Parathyroid adenoma (tissue), 2 donors: ENCODE measurements at regions not wholly inside any gene's neighbourhood (a gene's known extent, or its start where the extent isn't known, plus 50 kb on each side); places are given as distances from the start of the nearest gene placed in this dataset.

Source experiments
- H2AFZ ChIP-seq: fragments of 300-600 bp; sonication (generic); one replicate; pipeline ENCODE4 v1.7.0; 2017; ENCODE audit warnings: antibody characterized with exemption, mild to moderate bottlenecking
- H3K27ac ChIP-seq: fragments of 300-600 bp; sonication (generic); one replicate; pipeline ENCODE4 v1.7.0; 2017
- H3K27me3 ChIP-seq: fragments of 300-600 bp; sonication (generic); one replicate; pipeline ENCODE4 v1.7.0; 2017; ENCODE audit warnings: low read length; ENCODE audit not compliant: control insufficient read depth, insufficient read depth
- H3K36me3 ChIP-seq: fragments of 300-600 bp; sonication (generic); one replicate; pipeline ENCODE4 v1.7.0; 2017; ENCODE audit warnings: low read length; ENCODE audit not compliant: control insufficient read depth, insufficient read depth
- H3K4me1 ChIP-seq: fragments of 300-600 bp; sonication (generic); one replicate; pipeline ENCODE4 v1.7.0; 2017; ENCODE audit warnings: control low read depth
- H3K4me2 ChIP-seq: fragments of 300-600 bp; sonication (generic); one replicate; pipeline ENCODE4 v1.7.0; 2017; ENCODE audit warnings: low read length
- H3K4me3 ChIP-seq: fragments of 300-600 bp; sonication (generic); one replicate; pipeline ENCODE4 v1.7.0; 2017; ENCODE audit warnings: low read depth, low read length
- H3K79me2 ChIP-seq: fragments of 300-600 bp; sonication (generic); one replicate; pipeline ENCODE4 v1.7.0; 2017; ENCODE audit warnings: control low read depth
- H3K9ac ChIP-seq: fragments of 300-600 bp; sonication (generic); one replicate; pipeline ENCODE4 v1.7.0; 2017; ENCODE audit warnings: mild to moderate bottlenecking
- H3K9me3 ChIP-seq: fragments of 300-600 bp; sonication (generic); one replicate; pipeline ENCODE4 v1.7.0; 2017; ENCODE audit warnings: low read length; ENCODE audit not compliant: control insufficient read depth
- CTCF ChIP-seq: fragments of 300-600 bp; sonication (generic); IDR thresholded peaks from one replicate; pipeline ENCODE4 v1.7.0; 2017; ENCODE audit warnings: antibody characterized with exemption, mild to moderate bottlenecking
- donor health status: primary hyperparathyroidism.

- Histone ChIP-seq H3K9ac (no peak overlapping the region), H3K79me2 (no peaks in the 10 kb centered on the region), H3K4me1 (no peaks in the 10 kb centered on the region), H3K4me2 (no peak overlapping the region), H3K36me3 (no peaks in the 10 kb centered on the region), H3K27me3 (no peaks in the 10 kb centered on the region), H3K9me3 (no peaks in the 10 kb centered on the region), H3K27ac (no peak overlapping the region), H3K4me3 (no peak overlapping the region), H2AFZ (no peak overlapping the region)
- no peak for TF ChIP-seq CTCF
These were observed 170.6 kb downstream of the EVA1A start for GRCh38 chr2:75390169-75390568.

GRCh38 chr2:75389271-75389670 lies 171.5 kb downstream of the EVA1A start:
- no peak for TF ChIP-seq CTCF
- Histone ChIP-seq H3K4me3 (no peak overlapping the region), H3K27me3 (no peaks in the 10 kb centered on the region), H3K4me1 (no peaks in the 10 kb centered on the region), H3K79me2 (no peaks in the 10 kb centered on the region), H3K27ac (no peak overlapping the region), H3K36me3 (no peaks in the 10 kb centered on the region), H3K9me3 (no peaks in the 10 kb centered on the region), H3K4me2 (no peak overlapping the region), H2AFZ (no peak overlapping the region), H3K9ac (no peak overlapping the region)

- H3K9me3 ChIP-seq, result no peaks in the 10 kb centered on the region
- no peaks in the 10 kb centered on the region for H3K27me3 ChIP-seq
- H3K36me3 ChIP-seq, result no peaks in the 10 kb centered on the region
- H2AFZ ChIP-seq, result no peak overlapping the region
- H3K4me1 ChIP-seq, result no peaks in the 10 kb centered on the region
- no peaks in the 10 kb centered on the region for H3K79me2 ChIP-seq
- no peak overlapping the region for H3K4me2 ChIP-seq
- H3K27ac ChIP-seq, result no peak overlapping the region
- H3K9ac ChIP-seq, result no peak overlapping the region
- H3K4me3 ChIP-seq, result no peak overlapping the region
- no peak for TF ChIP-seq CTCF
These were observed 179.7 kb downstream of the EVA1A start for GRCh38 chr2:75381032-75381431.

GRCh38 chr2:75379476-75380210 lies 180.3 kb upstream of the TACR1 start:
- no peaks in the 10 kb centered on the region for H3K9me3 ChIP-seq
- TF ChIP-seq CTCF, result no peak
- H3K9ac ChIP-seq, result no peak overlapping the region
- H3K4me2 ChIP-seq, result no peak overlapping the region
- H3K36me3 ChIP-seq, result no peaks in the 10 kb centered on the region
- H3K4me1 ChIP-seq, result no peaks in the 10 kb centered on the region
- H3K79me2 ChIP-seq, result no peaks in the 10 kb centered on the region
- no peak overlapping the region for H3K4me3 ChIP-seq
- no peak overlapping the region for H3K27ac ChIP-seq
- no peak overlapping the region for H2AFZ ChIP-seq
- no peaks in the 10 kb centered on the region for H3K27me3 ChIP-seq
